SK-N-SH treated with all-trans-retinoic acid at 6 μM for 48 hours (cell line): ENCODE measurements at regions not wholly inside any gene's neighbourhood (a gene's known extent, or its start where the extent isn't known, plus 50 kb on each side); places are given as distances from the start of the nearest gene placed in this dataset.

ENCODE experiments used
- ATAC-seq: fragments of 200-7000 bp; cut with Tn5 transposase; 3 replicates; pipeline ENCODE4 v1.9.1; 2020; ENCODE audit warnings: mild to moderate bottlenecking, moderate library complexity
- ARNTL ChIP-seq: fragments of 450-650 bp; formaldehyde crosslinking; IDR thresholded peaks from 2 replicates; pipeline ENCODE4 v1.5.0; 2020; ENCODE audit warnings: low read depth, mild to moderate bottlenecking, moderate library complexity, borderline replicate concordance
- BACH2 ChIP-seq: fragments of 250-450 bp; sonication (Bioruptor Pico); IDR thresholded peaks from 2 replicates; pipeline ENCODE4 v1.9.0; 2021; ENCODE audit warnings: mild to moderate bottlenecking, borderline replicate concordance
- CSDC2 ChIP-seq: fragments of 250-450 bp; sonication (Bioruptor Pico); IDR thresholded peaks from 2 replicates; pipeline ENCODE4 v1.5.0; 2020; ENCODE audit warnings: mild to moderate bottlenecking, moderate library complexity
- CSRNP3 ChIP-seq: fragments of 250-450 bp; sonication (Bioruptor Pico); IDR thresholded peaks from 2 replicates; pipeline ENCODE4 v1.5.1; 2021; ENCODE audit warnings: mild to moderate bottlenecking, moderate library complexity
- ESRRG ChIP-seq: fragments of 250-450 bp; sonication (Bioruptor Pico); IDR thresholded peaks from 2 replicates; pipeline ENCODE4 v1.6.1; 2021; ENCODE audit warnings: mild to moderate bottlenecking
- GLIS3 ChIP-seq: fragments of 250-450 bp; sonication (Bioruptor Pico); IDR thresholded peaks from 2 replicates; pipeline ENCODE4 v1.5.0; 2020; ENCODE audit warnings: mild to moderate bottlenecking, moderate library complexity
- OSR1 ChIP-seq: fragments of 250-450 bp; sonication (Bioruptor Pico); IDR thresholded peaks from 2 replicates; pipeline ENCODE4 v1.8.0; 2022; ENCODE audit warnings: moderate library complexity, mild to moderate bottlenecking, inconsistent platforms
- PATZ1 ChIP-seq: fragments of 250-450 bp; sonication (Bioruptor Pico); IDR thresholded peaks from 2 replicates; pipeline ENCODE4 v1.8.0; 2020; ENCODE audit warnings: mild to moderate bottlenecking, moderate library complexity, borderline replicate concordance
- POU6F1 ChIP-seq: fragments of 250-450 bp; sonication (Bioruptor Pico); IDR thresholded peaks from 2 replicates; pipeline ENCODE4 v1.8.0; 2021; ENCODE audit warnings: low read depth, mild to moderate bottlenecking, moderate library complexity, borderline replicate concordance
- PPARA ChIP-seq: fragments of 250-450 bp; sonication (Bioruptor Pico); IDR thresholded peaks from 2 replicates; pipeline ENCODE4 v1.5.0; 2020; ENCODE audit warnings: mild to moderate bottlenecking, borderline replicate concordance
- SNAI2 ChIP-seq: fragments of 250-450 bp; sonication (Bioruptor Pico); IDR thresholded peaks from 2 replicates; pipeline ENCODE4 v1.5.0; 2020; ENCODE audit warnings: mild to moderate bottlenecking, moderate library complexity
- TCF4 ChIP-seq: fragments of 250-450 bp; sonication (Bioruptor Pico); IDR thresholded peaks from 2 replicates; pipeline ENCODE4 v1.8.0; 2021; ENCODE audit warnings: mild to moderate bottlenecking, moderate library complexity, borderline replicate concordance
- TOX ChIP-seq: fragments of 250-450 bp; sonication (Bioruptor Pico); IDR thresholded peaks from 2 replicates; pipeline ENCODE4 v1.8.0; 2021; ENCODE audit warnings: mild to moderate bottlenecking, moderate library complexity, borderline replicate concordance
- TSHZ2 ChIP-seq: fragments of 250-450 bp; sonication (Bioruptor Pico); IDR thresholded peaks from 2 replicates; pipeline ENCODE4 v1.5.0; 2020; ENCODE audit warnings: mild to moderate bottlenecking, moderate library complexity
- ZFP3 ChIP-seq: fragments of 250-450 bp; sonication (Bioruptor Pico); IDR thresholded peaks from 2 replicates; pipeline ENCODE4 v1.5.0; 2020; ENCODE audit warnings: mild to moderate bottlenecking, moderate library complexity
- ZFP30 ChIP-seq: fragments of 450-650 bp; formaldehyde crosslinking; IDR thresholded peaks from 2 replicates; pipeline ENCODE4 v1.5.0; 2022; ENCODE audit warnings: mild to moderate bottlenecking, moderate library complexity
- ZNF565 ChIP-seq: fragments of 450-650 bp; formaldehyde crosslinking; conservative IDR thresholded peaks from 2 replicates; pipeline ENCODE4 v1.5.0; 2020; ENCODE audit warnings: low read depth, mild to moderate bottlenecking, moderate library complexity
- ZNF70 ChIP-seq: fragments of 450-650 bp; formaldehyde crosslinking; IDR thresholded peaks from 2 replicates; pipeline ENCODE4 v1.5.0; 2020; ENCODE audit warnings: mild to moderate bottlenecking, moderate library complexity
- ZNF8 ChIP-seq: fragments of 450-650 bp; formaldehyde crosslinking; IDR thresholded peaks from 2 replicates; pipeline ENCODE4 v1.5.0; 2020; ENCODE audit warnings: mild to moderate bottlenecking, moderate library complexity

- peak; percentile 76 for ATAC-seq
Observed at GRCh38 chr10:113441220-113441619, 111.6 kb upstream of the HABP2 start.

GRCh38 chr10:113441686-113442270 lies 111.1 kb upstream of the HABP2 start:
- TF ChIP-seq ZFP30 (CRISPR knock-in tag) (no peak), PPARA (CRISPR knock-in tag) (no peak), TSHZ2 (no peak), SNAI2 (CRISPR knock-in tag) (no peak), GLIS3 (no peak), TCF4 (CRISPR knock-in tag) (no peak), ZNF70 (CRISPR knock-in tag) (no peak), TOX (no peak), OSR1 (CRISPR knock-in tag) (no peak), ARNTL (CRISPR knock-in tag) (no peak), ZNF8 (no peak), ESRRG (CRISPR knock-in tag) (no peak), PATZ1 (CRISPR knock-in tag) (no peak)
- ATAC-seq: no peak

More at GRCh38 chr10:113441220-113441619, 111.6 kb upstream of the HABP2 start:
- TF ChIP-seq PATZ1 (CRISPR knock-in tag): no peak
- TF ChIP-seq OSR1 (CRISPR knock-in tag): no peak
- TF ChIP-seq POU6F1: no peak
- no peak for TF ChIP-seq BACH2 (CRISPR knock-in tag)
- TF ChIP-seq ZNF565 (CRISPR knock-in tag): no peak
- no peak for TF ChIP-seq GLIS3
- no peak for TF ChIP-seq CSRNP3
- no peak for TF ChIP-seq CSDC2 (CRISPR knock-in tag)

GRCh38 chr10:113442336-113442735 lies 110.5 kb upstream of the HABP2 start:
- TF ChIP-seq ZFP3 (CRISPR knock-in tag) (no peak), TSHZ2 (no peak), CSDC2 (CRISPR knock-in tag) (no peak)
- TF ChIP-seq, all 23 proteins: peak for 0
- no peak for ATAC-seq
